NOMO-1 treated with DMSO at 0.1 percent for 48 hours (cell line): ENCODE measurements at regions not wholly inside any gene's neighbourhood (a gene's known extent, or its start where the extent isn't known, plus 50 kb on each side); places are given as distances from the start of the nearest gene placed in this dataset.
"Not testable (repeated sequence)": the region's sequence is repeated elsewhere in the genome, so short reads cannot be mapped to it uniquely, and the experiment has no call there.

ENCODE experiments used
- DNase-seq: peaks from one replicate; lab custom pipeline; 2025; ENCODE audit not compliant: unreplicated experiment; lab: John Stamatoyannopoulos, UW

- peak; percentile 99 for DNase-seq
Measured at GRCh38 chr13:78160793-78161192, 242.2 kb upstream of the EDNRB start.

- DNase-seq: no peak
Measured at GRCh38 chr13:78152415-78152814, 233.8 kb upstream of the EDNRB start.

- no peak for DNase-seq
Measured at GRCh38 chr13:78147905-78148304, 229.3 kb upstream of the EDNRB start.

- DNase-seq: peak; percentile 40
Measured at GRCh38 chr13:78145276-78145675, 226.6 kb upstream of the EDNRB start.

GRCh38 chr13:78139765-78140164 is 221.1 kb upstream of the EDNRB start:
- no peak for DNase-seq

- no peak for DNase-seq
Measured at GRCh38 chr13:78138756-78139155, 220.1 kb upstream of the EDNRB start.

- DNase-seq: peak; percentile 80
Measured at GRCh38 chr13:78137404-78138142, 218.9 kb upstream of the EDNRB start.

GRCh38 chr13:78136966-78137365 is 218.3 kb upstream of the EDNRB start:
- no peak for DNase-seq

- DNase-seq: no peak
Measured at GRCh38 chr13:78133511-78133910, 214.9 kb upstream of the EDNRB start.

GRCh38 chr13:78131811-78132210 is 213.2 kb upstream of the EDNRB start:
- DNase-seq: peak; percentile 1

- no peak for DNase-seq
Measured at GRCh38 chr13:78131346-78131745, 212.7 kb upstream of the EDNRB start.

- no peak for DNase-seq
Measured at GRCh38 chr13:78129823-78130222, 211.2 kb upstream of the EDNRB start.

GRCh38 chr13:78129359-78129758 is 210.7 kb upstream of the EDNRB start:
- no peak for DNase-seq

GRCh38 chr13:78121459-78122348 is 203.1 kb upstream of the EDNRB start:
- peak; percentile 50 for DNase-seq

- DNase-seq: no peak
Measured at GRCh38 chr13:78121001-78121400, 202.4 kb upstream of the EDNRB start.

- DNase-seq: peak; percentile 37
Measured at GRCh38 chr13:78120144-78120543, 201.5 kb upstream of the EDNRB start.

GRCh38 chr13:78117070-78117469 is 198.4 kb upstream of the EDNRB start:
- DNase-seq: not testable (repeated sequence)

GRCh38 chr13:78105656-78106055 is 187.0 kb upstream of the EDNRB start:
- peak; percentile 24 for DNase-seq

GRCh38 chr13:78103936-78104335 is 185.3 kb upstream of the EDNRB start:
- no peak for DNase-seq

- no peak for DNase-seq
Measured at GRCh38 chr13:78102741-78103140, 184.1 kb upstream of the EDNRB start.

GRCh38 chr13:78102121-78102677 is 183.6 kb upstream of the EDNRB start:
- DNase-seq: peak; percentile 82

GRCh38 chr13:78100486-78100885 is 181.9 kb upstream of the EDNRB start:
- DNase-seq: no peak
